Progenitor cell of endocrine pancreas (in vitro differentiated cells): ENCODE measurements at regions not wholly inside any gene's neighbourhood (a gene's known extent, or its start where the extent isn't known, plus 50 kb on each side); places are given as distances from the start of the nearest gene placed in this dataset.
"Not testable (repeated sequence)": the region's sequence is repeated elsewhere in the genome, so short reads cannot be mapped to it uniquely, and the experiment has no call there.

Experiments
- DNase-seq: peaks from one replicate; pipeline ENCODE4 v3.0.0; 2021; ENCODE audit warnings: low spot score; ENCODE audit not compliant: unreplicated experiment
- H3K27ac Mint-ChIP-seq: 2 replicates; pipeline ENCODE4 v1.8.0; 2021; ENCODE audit warnings: mild to moderate bottlenecking, moderate library complexity, mixed read lengths
- H3K27me3 Mint-ChIP-seq: 2 replicates; pipeline ENCODE4 v1.8.0; 2021; ENCODE audit warnings: mixed read lengths
- H3K36me3 Mint-ChIP-seq: 2 replicates; pipeline ENCODE4 v1.8.0; 2022; ENCODE audit warnings: mixed read lengths; ENCODE audit not compliant: insufficient read depth
- H3K4me1 Mint-ChIP-seq: 2 replicates; pipeline ENCODE4 v1.8.0; 2021; ENCODE audit warnings: low read depth, mixed read lengths
- H3K4me3 Mint-ChIP-seq: 2 replicates; pipeline ENCODE4 v1.8.0; 2021; ENCODE audit warnings: low read depth, mild to moderate bottlenecking, moderate library complexity, mixed read lengths
- H3K9me3 Mint-ChIP-seq: 2 replicates; pipeline ENCODE4 v1.8.0; 2021; ENCODE audit warnings: low read depth, mixed read lengths
- CTCF ChIP-seq: fragments of 200-600 bp; sonication (generic); IDR thresholded peaks from one replicate; pipeline ENCODE4 v1.5.0; 2021; ENCODE audit warnings: antibody characterized with exemption, mild to moderate bottlenecking; ENCODE audit not compliant: unreplicated experiment

- Mint-ChIP-seq H3K27ac (no peak overlapping the region), H3K36me3 (no peaks in the 10 kb centered on the region), H3K4me1 (peaks cover 7% of the 10 kb centered on the region), H3K4me3 (no peak overlapping the region), H3K27me3 (no peaks in the 10 kb centered on the region), H3K9me3 (no peaks in the 10 kb centered on the region)
- no peak for DNase-seq
- no peak for TF ChIP-seq CTCF
Observed at GRCh38 chr4:43607400-43607799, 714.9 kb downstream of the GRXCR1 start.

DNA sequence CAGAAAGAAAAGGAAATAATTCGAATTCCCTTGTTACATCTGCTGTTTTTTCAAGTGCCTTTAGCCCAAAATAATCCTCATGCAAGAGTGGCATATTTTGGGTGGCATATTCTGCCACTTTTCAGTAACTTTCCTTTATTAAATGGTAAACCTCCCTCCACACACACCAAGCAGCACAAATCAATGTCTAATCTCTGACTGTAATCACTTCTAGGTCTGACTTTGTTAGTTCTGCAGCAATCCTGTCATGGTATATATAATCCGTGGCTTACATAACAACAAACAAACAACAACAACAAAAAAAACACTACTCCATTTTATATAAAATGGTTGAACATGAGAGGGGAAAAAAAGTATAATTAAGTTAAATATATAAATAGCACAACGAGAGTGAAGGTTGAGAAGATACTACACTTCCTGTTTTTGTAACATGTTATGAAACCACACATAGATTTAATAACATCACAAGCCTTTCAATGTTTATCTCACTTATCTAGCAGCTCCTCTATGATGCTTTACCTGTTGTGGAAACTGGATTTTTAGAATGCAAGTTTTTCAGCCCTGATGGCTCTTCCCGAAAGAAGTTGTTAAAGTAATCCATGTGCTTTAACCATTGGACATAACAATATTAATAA, 715.4 kb downstream of the GRXCR1 start:
- TF ChIP-seq CTCF: no peak
- no peak overlapping the region for H3K27ac Mint-ChIP-seq

GRCh38 chr4:43619219-43619618, 726.7 kb downstream of the GRXCR1 start:
- H3K27ac Mint-ChIP-seq: no peak overlapping the region
- H3K4me3 Mint-ChIP-seq: no peak overlapping the region
- H3K4me1 Mint-ChIP-seq: no peaks in the 10 kb centered on the region
- no peak for TF ChIP-seq CTCF
- no peak for DNase-seq
- peaks cover 14% of the 10 kb centered on the region for H3K9me3 Mint-ChIP-seq
- H3K36me3 Mint-ChIP-seq: no peaks in the 10 kb centered on the region
- H3K27me3 Mint-ChIP-seq: no peaks in the 10 kb centered on the region

More for the DNA sequence above, 715.4 kb downstream of the GRXCR1 start:
- DNase-seq: no peak
- no peaks in the 10 kb centered on the region for H3K36me3 Mint-ChIP-seq
- H3K27me3 Mint-ChIP-seq: no peaks in the 10 kb centered on the region
- no peaks in the 10 kb centered on the region for H3K9me3 Mint-ChIP-seq
- no peak overlapping the region for H3K4me3 Mint-ChIP-seq
- H3K4me1 Mint-ChIP-seq: peaks cover 7% of the 10 kb centered on the region

- H3K4me3 Mint-ChIP-seq, H3K4me1 Mint-ChIP-seq, H3K36me3 Mint-ChIP-seq, DNase-seq, H3K27ac Mint-ChIP-seq, H3K27me3 Mint-ChIP-seq: not testable (repeated sequence)
- H3K9me3 Mint-ChIP-seq: peaks cover 24% of the 10 kb centered on the region
Observed at GRCh38 chr4:43637893-43638292, 745.4 kb downstream of the GRXCR1 start.

DNA sequence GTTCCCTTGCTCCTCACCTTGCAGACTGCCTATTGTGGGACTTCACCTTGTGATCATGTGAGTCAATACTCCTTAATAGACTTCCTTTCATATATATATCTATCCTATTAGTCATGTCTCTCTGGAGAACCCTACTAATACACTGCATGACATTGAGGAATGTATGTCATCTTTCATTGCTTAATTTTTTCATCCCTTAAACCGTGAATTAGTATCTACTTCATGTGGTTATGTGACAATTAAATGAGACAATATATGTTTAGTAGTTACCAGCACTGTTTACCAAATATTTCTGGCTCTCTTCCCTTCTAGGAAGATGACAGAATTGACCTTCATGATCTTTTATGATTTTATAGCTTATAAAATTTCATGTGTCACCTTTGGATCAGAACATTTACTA, 759.5 kb downstream of the GRXCR1 start:
- Mint-ChIP-seq H3K9me3 (peaks cover 15% of the 10 kb centered on the region), H3K27ac (no peak overlapping the region), H3K27me3 (no peaks in the 10 kb centered on the region), H3K4me3 (no peak overlapping the region), H3K4me1 (peaks cover 9% of the 10 kb centered on the region), H3K36me3 (no peaks in the 10 kb centered on the region)
- DNase-seq: no peak
- no peak for TF ChIP-seq CTCF

DNA sequence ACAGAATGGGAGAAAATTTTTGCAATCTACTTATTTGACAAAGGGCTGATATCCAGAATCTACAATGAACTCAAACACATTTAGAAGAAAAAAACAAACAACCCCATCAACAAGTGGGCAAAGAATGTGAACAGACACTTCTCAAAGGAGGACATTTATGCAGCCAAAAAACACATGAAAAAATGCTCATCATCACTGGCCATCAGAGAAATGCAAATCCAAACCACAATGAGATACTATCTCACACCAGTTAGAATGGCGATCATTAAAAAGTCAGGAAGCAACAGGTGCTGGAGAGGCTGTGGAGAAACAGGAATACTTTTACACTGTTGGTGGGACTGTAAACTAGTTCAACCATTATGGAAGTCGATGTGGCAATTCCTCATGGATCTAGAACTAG, 767.0 kb downstream of the GRXCR1 start:
- H3K36me3 Mint-ChIP-seq, H3K4me1 Mint-ChIP-seq, H3K27me3 Mint-ChIP-seq, DNase-seq, H3K27ac Mint-ChIP-seq, H3K4me3 Mint-ChIP-seq: not testable (repeated sequence)
- H3K9me3 Mint-ChIP-seq: peaks cover 13% of the 10 kb centered on the region

- not testable (repeated sequence) for H3K4me3 Mint-ChIP-seq, H3K27me3 Mint-ChIP-seq, H3K36me3 Mint-ChIP-seq, DNase-seq, H3K4me1 Mint-ChIP-seq, H3K27ac Mint-ChIP-seq
- H3K9me3 Mint-ChIP-seq: peaks cover 20% of the 10 kb centered on the region
Observed at GRCh38 chr4:43672265-43672885, 776.2 kb downstream of the KCTD8 start.
